ENCODE measurements at regions not wholly inside any gene's neighbourhood (a gene's known extent, or its start where the extent isn't known, plus 50 kb on each side); places are given as distances from the start of the nearest gene placed in this dataset.

- TF ChIP-seq CTCF (IDR thresholded peaks at IDR 0.05) (no peak), POLR2A (IDR thresholded peaks at IDR 0.05) (no peak)
These were observed 109.1 kb upstream of the CRHR1 start for GRCh38 chr17:45675012-45675411.

Data from testis (tissue), 2 donors.